HEK293 (cell line): ENCODE measurements at regions not wholly inside any gene's neighbourhood (a gene's known extent, or its start where the extent isn't known, plus 50 kb on each side); places are given as distances from the start of the nearest gene placed in this dataset.

Experiments used
- CTCF ChIA-PET: fragments of 350-600 bp; formaldehyde crosslinking; extraction: SDS; loops from one replicate; lab custom pipeline; 2021; ENCODE audit warnings: antibody characterized with exemption; lab: Yijun Ruan, JAX
- POLR2A ChIA-PET: fragments of 300-600 bp; formaldehyde crosslinking; extraction: SDS; loops from one replicate; lab custom pipeline; 2020; ENCODE audit warnings: antibody characterized with exemption, inconsistent platforms; lab: Yijun Ruan, JAX
- H3K27ac ChIP-seq: fragments of 200-500 bp; sonication (Bioruptor generic); 2 replicates; pipeline ENCODE4 v1.5.1; 2014; ENCODE audit warnings: low read depth, low read length, control low read depth, inconsistent platforms; ENCODE audit errors: extremely low read depth
- H3K36me3 ChIP-seq, 2 experiments: fragments of 200-500 bp in 1 of 2; sonication (Bioruptor generic) in 1 of 2; 1 replicate in 1 of 2; 2 replicates in 1 of 2; pipeline ENCODE4 v1.5.1; 2014 to 2017; ENCODE audit warnings: inconsistent platforms in 2 of 2, low read length in 2 of 2; ENCODE audit not compliant: control insufficient read depth in 2 of 2, insufficient read depth in 1 of 2
- H3K4me1 ChIP-seq: fragments of 200-500 bp; sonication (Bioruptor generic); 2 replicates; pipeline ENCODE4 v1.5.1; 2014; ENCODE audit warnings: mild to moderate bottlenecking, low read length, inconsistent platforms; ENCODE audit not compliant: control insufficient read depth, insufficient read depth
- H3K4me3 ChIP-seq: 2 replicates; pipeline ENCODE4 v1.5.1; 2011; ENCODE audit warnings: low read depth, mild to moderate bottlenecking, control low read depth, low read length, moderate library complexity
- H3K9me3 ChIP-seq: fragments of 200-500 bp; sonication (Bioruptor generic); 2 replicates; pipeline ENCODE4 v1.5.1; 2014; ENCODE audit warnings: low read depth, low read length, inconsistent platforms; ENCODE audit not compliant: control insufficient read depth, insufficient read depth
- KLF7 ChIP-seq: fragments of 450-650 bp; formaldehyde crosslinking; IDR thresholded peaks from 2 replicates; pipeline ENCODE4 v1.5.1; 2016; ENCODE audit warnings: missing biosample characterization, missing genetic modification characterization, borderline replicate concordance
- MZF1 ChIP-seq: fragments of 450-650 bp; formaldehyde crosslinking; IDR thresholded peaks from 2 replicates; pipeline ENCODE4 v1.5.1; 2017; ENCODE audit warnings: missing biosample characterization, missing genetic modification characterization, borderline replicate concordance
- SP2 ChIP-seq: fragments of 450-650 bp; formaldehyde crosslinking; IDR thresholded peaks from 2 replicates; pipeline ENCODE4 v1.5.1; 2016; ENCODE audit warnings: missing biosample characterization, missing genetic modification characterization
- ZBTB17 ChIP-seq: fragments of 450-650 bp; formaldehyde crosslinking; IDR thresholded peaks from 2 replicates; pipeline ENCODE4 v1.5.1; 2016; ENCODE audit warnings: missing biosample characterization, missing genetic modification characterization
- ZBTB20 ChIP-seq: fragments of 450-650 bp; formaldehyde crosslinking; IDR thresholded peaks from 2 replicates; pipeline ENCODE4 v1.5.1; 2016; ENCODE audit warnings: missing biosample characterization, missing genetic modification characterization
- ZBTB48 ChIP-seq: fragments of 450-650 bp; formaldehyde crosslinking; IDR thresholded peaks from 2 replicates; pipeline ENCODE4 v1.5.1; 2016; ENCODE audit warnings: missing biosample characterization, missing genetic modification characterization
- ZFHX2 ChIP-seq: fragments of 450-650 bp; formaldehyde crosslinking; conservative IDR thresholded peaks from 2 replicates; pipeline ENCODE4 v1.5.1; 2016; ENCODE audit warnings: missing biosample characterization, missing genetic modification characterization
- ZFP41 ChIP-seq: fragments of 450-650 bp; formaldehyde crosslinking; IDR thresholded peaks from 2 replicates; pipeline ENCODE4 v1.5.1; 2016; ENCODE audit warnings: missing biosample characterization, missing genetic modification characterization, borderline replicate concordance
- ZNF138 ChIP-seq: fragments of 450-650 bp; formaldehyde crosslinking; IDR thresholded peaks from 2 replicates; pipeline ENCODE4 v1.5.1; 2016; ENCODE audit warnings: missing biosample characterization, missing genetic modification characterization, borderline replicate concordance
- ZNF157 ChIP-seq: fragments of 450-650 bp; formaldehyde crosslinking; IDR thresholded peaks from 2 replicates; pipeline ENCODE4 v1.5.1; 2016; ENCODE audit warnings: missing biosample characterization, missing genetic modification characterization
- ZNF404 ChIP-seq: fragments of 450-650 bp; formaldehyde crosslinking; IDR thresholded peaks from 2 replicates; pipeline ENCODE4 v1.5.1; 2017; ENCODE audit warnings: missing biosample characterization, missing genetic modification characterization
- ZNF473 ChIP-seq: fragments of 450-650 bp; formaldehyde crosslinking; IDR thresholded peaks from 2 replicates; pipeline ENCODE4 v1.5.1; 2017; ENCODE audit warnings: missing biosample characterization, missing genetic modification characterization
- ZNF510 ChIP-seq: fragments of 450-650 bp; formaldehyde crosslinking; IDR thresholded peaks from 2 replicates; pipeline ENCODE4 v1.5.1; 2018; ENCODE audit warnings: mild to moderate bottlenecking, missing genetic modification characterization, missing biosample characterization; ENCODE audit not compliant: insufficient replicate concordance
- ZNF596 ChIP-seq: fragments of 450-650 bp; IDR thresholded peaks from 2 replicates; pipeline ENCODE4 v1.5.0; 2018; ENCODE audit warnings: missing biosample characterization, mild to moderate bottlenecking, missing genetic modification characterization, moderate library complexity
- ZNF843 ChIP-seq: fragments of 450-650 bp; formaldehyde crosslinking; IDR thresholded peaks from 2 replicates; pipeline ENCODE4 v1.5.1; 2016; ENCODE audit warnings: missing biosample characterization, missing genetic modification characterization
- TF ChIP-seq, protein P1 (sequence below): fragments of 450-650 bp; formaldehyde crosslinking; IDR thresholded peaks from 2 replicates; pipeline ENCODE4 v1.5.1; 2016; ENCODE audit warnings: missing biosample characterization, missing genetic modification characterization
- TF ChIP-seq, protein P2 (sequence below): fragments of 450-650 bp; formaldehyde crosslinking; IDR thresholded peaks from 2 replicates; pipeline ENCODE4 v1.5.1; 2016; ENCODE audit warnings: missing biosample characterization, missing genetic modification characterization
- TF ChIP-seq, protein P3 (sequence below): fragments of 450-650 bp; IDR thresholded peaks from 2 replicates; pipeline ENCODE4 v1.5.1; 2018; ENCODE audit warnings: missing biosample characterization, mild to moderate bottlenecking, missing genetic modification characterization

DNA sequence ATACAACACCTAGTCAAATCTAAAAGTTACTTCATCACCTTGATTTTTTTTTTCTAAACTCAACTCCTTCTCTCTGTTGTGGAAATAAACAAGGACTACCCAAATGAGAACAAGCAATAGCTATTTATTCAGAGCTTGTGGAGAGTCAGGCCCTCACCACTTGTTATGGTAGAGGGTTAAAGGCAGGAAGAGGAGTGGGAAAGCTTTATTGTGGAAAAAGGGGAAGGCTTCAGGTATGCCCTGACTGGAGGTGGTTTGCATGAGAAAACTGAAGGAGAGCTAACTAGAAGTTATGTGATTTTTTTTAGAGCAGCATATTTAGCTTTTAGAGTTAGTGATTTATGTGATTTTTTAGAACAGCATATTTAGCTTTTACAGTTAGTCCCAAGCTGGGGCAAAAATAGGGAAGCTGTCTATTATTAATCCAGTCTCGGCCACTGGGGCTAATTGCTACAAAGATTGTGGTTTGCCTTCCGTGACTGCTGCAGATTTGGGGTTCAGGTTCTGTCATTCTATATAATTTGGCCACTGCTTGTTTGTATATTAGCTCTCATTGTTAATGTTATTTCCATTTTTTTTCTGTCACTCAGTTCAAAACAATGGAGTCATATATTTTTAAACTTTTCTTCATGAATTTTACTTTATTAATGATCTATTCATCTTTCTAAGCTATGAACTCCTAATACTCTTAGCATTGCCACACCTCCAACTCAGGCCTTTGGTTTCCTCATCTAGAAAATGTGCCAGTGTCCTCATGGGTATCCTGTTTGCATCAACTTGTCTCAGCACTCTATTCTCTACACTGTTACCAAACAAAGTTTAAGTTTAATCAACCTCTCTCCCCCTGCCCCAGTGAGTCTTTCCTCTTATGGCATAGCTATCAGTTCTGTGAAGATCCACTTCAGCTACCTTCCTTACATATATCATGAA lies 713.0 kb downstream of the BRINP3 start:
- Histone ChIP-seq H3K4me1 (no peaks in the 10 kb centered on the region), H3K36me3 (no peaks in the 10 kb centered on the region)
- POLR2A ChIA-PET = no interaction called here
- TF ChIP-seq MZF1 (tag by site-specific recombination) = no peak
- TF ChIP-seq, protein P1, sequence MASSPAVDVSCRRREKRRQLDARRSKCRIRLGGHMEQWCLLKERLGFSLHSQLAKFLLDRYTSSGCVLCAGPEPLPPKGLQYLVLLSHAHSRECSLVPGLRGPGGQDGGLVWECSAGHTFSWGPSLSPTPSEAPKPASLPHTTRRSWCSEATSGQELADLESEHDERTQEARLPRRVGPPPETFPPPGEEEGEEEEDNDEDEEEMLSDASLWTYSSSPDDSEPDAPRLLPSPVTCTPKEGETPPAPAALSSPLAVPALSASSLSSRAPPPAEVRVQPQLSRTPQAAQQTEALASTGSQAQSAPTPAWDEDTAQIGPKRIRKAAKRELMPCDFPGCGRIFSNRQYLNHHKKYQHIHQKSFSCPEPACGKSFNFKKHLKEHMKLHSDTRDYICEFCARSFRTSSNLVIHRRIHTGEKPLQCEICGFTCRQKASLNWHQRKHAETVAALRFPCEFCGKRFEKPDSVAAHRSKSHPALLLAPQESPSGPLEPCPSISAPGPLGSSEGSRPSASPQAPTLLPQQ (tag by site-specific recombination) = no peak
- no peak for TF ChIP-seq SP2 (tag by site-specific recombination)
- TF ChIP-seq ZNF404 (tag by site-specific recombination) = no peak
- no peak for TF ChIP-seq ZBTB17
- no peak for TF ChIP-seq ZNF473 (tag by site-specific recombination)
- no peak for TF ChIP-seq ZNF596 (tag by site-specific recombination)
- TF ChIP-seq ZFHX2 (tag by site-specific recombination) = no peak
- TF ChIP-seq ZNF843 (tag by site-specific recombination) = no peak
- no peak for TF ChIP-seq ZFP41 (tag by site-specific recombination)
- TF ChIP-seq KLF7 = no peak
- TF ChIP-seq, protein P2, sequence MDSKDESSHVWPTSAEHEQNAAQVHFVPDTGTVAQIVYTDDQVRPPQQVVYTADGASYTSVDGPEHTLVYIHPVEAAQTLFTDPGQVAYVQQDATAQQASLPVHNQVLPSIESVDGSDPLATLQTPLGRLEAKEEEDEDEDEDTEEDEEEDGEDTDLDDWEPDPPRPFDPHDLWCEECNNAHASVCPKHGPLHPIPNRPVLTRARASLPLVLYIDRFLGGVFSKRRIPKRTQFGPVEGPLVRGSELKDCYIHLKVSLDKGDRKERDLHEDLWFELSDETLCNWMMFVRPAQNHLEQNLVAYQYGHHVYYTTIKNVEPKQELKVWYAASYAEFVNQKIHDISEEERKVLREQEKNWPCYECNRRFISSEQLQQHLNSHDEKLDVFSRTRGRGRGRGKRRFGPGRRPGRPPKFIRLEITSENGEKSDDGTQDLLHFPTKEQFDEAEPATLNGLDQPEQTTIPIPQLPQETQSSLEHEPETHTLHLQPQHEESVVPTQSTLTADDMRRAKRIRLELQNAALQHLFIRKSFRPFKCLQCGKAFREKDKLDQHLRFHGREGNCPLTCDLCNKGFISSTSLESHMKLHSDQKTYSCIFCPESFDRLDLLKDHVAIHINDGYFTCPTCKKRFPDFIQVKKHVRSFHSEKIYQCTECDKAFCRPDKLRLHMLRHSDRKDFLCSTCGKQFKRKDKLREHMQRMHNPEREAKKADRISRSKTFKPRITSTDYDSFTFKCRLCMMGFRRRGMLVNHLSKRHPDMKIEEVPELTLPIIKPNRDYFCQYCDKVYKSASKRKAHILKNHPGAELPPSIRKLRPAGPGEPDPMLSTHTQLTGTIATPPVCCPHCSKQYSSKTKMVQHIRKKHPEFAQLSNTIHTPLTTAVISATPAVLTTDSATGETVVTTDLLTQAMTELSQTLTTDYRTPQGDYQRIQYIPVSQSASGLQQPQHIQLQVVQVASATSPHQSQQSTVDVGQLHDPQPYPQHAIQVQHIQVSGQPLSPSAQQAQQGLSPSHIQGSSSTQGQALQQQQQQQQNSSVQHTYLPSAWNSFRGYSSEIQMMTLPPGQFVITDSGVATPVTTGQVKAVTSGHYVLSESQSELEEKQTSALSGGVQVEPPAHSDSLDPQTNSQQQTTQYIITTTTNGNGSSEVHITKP (tag by site-specific recombination) = no peak
- TF ChIP-seq, all 188 proteins: peak for 0
- CTCF ChIA-PET = no interaction called here
- Histone ChIP-seq H3K9me3 (no peaks in the 10 kb centered on the region), H3K4me3 (no peak overlapping the region), H3K27ac (no peak overlapping the region)

DNA sequence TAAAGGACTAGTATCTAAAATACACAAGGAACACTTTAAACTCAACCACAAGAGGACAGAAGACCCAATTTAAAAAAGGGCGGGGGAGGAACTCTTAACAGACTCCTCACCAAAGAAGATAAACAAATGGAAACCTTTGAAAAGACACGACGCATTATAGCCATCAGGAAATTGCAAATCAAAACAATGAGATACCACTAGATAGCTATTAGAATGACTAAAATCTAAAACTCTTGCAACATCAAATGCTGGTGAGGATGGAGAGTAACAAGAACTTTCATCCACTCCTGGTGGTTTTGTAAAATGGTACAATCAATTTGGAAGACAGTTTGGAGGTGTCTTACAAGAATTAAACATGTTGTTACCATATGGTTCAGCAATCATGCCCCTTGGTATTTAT lies 708.2 kb downstream of the BRINP3 start:
- Histone ChIP-seq H3K4me3 (no peak overlapping the region), H3K4me1 (no peaks in the 10 kb centered on the region), H3K9me3 (no peaks in the 10 kb centered on the region), H3K36me3 (no peaks in the 10 kb centered on the region), H3K27ac (no peak overlapping the region)
- POLR2A ChIA-PET = no interaction called here
- CTCF ChIA-PET = no interaction called here
- TF ChIP-seq ZNF157 (tag by site-specific recombination) = no peak
- TF ChIP-seq ZBTB48 (tag by site-specific recombination) = no peak
- no peak for TF ChIP-seq ZNF138
- TF ChIP-seq, protein P3, sequence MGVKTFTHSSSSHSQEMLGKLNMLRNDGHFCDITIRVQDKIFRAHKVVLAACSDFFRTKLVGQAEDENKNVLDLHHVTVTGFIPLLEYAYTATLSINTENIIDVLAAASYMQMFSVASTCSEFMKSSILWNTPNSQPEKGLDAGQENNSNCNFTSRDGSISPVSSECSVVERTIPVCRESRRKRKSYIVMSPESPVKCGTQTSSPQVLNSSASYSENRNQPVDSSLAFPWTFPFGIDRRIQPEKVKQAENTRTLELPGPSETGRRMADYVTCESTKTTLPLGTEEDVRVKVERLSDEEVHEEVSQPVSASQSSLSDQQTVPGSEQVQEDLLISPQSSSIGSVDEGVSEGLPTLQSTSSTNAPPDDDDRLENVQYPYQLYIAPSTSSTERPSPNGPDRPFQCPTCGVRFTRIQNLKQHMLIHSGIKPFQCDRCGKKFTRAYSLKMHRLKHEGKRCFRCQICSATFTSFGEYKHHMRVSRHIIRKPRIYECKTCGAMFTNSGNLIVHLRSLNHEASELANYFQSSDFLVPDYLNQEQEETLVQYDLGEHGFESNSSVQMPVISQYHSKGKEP (tag by site-specific recombination) = no peak
- no peak for TF ChIP-seq ZNF510 (tag by site-specific recombination)
- no peak for TF ChIP-seq ZBTB20
